ENCODE measurements at regions not wholly inside any gene's neighbourhood (a gene's known extent, or its start where the extent isn't known, plus 50 kb on each side); places are given as distances from the start of the nearest gene placed in this dataset.

DNA sequence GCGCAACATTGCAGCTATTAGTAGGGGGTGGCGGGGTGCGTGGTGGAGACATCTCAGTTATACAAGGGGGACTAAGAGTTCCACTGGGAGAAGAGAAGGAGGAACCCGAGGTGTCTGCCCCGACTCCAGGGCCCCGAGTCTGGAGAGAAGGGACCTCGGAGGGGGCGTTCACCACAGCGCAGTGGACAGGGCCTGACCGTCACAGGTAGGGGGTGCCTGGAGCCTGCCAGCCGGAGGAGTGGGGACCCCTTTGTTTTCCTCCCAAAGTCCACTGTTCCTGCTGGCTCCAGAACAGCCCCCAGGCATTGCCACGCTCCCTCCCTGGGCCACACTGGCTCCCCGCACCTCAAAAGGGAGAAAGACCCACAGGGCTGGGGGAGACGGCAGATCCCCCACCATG lies 175.9 kb upstream of the TNRC6C start:
- TF ChIP-seq, protein P1, sequence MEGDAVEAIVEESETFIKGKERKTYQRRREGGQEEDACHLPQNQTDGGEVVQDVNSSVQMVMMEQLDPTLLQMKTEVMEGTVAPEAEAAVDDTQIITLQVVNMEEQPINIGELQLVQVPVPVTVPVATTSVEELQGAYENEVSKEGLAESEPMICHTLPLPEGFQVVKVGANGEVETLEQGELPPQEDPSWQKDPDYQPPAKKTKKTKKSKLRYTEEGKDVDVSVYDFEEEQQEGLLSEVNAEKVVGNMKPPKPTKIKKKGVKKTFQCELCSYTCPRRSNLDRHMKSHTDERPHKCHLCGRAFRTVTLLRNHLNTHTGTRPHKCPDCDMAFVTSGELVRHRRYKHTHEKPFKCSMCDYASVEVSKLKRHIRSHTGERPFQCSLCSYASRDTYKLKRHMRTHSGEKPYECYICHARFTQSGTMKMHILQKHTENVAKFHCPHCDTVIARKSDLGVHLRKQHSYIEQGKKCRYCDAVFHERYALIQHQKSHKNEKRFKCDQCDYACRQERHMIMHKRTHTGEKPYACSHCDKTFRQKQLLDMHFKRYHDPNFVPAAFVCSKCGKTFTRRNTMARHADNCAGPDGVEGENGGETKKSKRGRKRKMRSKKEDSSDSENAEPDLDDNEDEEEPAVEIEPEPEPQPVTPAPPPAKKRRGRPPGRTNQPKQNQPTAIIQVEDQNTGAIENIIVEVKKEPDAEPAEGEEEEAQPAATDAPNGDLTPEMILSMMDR (IDR thresholded peaks at IDR 0.05; ENCODE audit: extremely low read depth, insufficient read depth, missing control alignments), result no peak
- DNase-seq (ENCODE audit: low spot score), result no peak
- in situ Hi-C loops (cut with MboI; ENCODE audit: low pct_unique_long_range_greater_than_20kb, low sequenced_read_pairs, unreplicated experiment), result no loop called here

DNA sequence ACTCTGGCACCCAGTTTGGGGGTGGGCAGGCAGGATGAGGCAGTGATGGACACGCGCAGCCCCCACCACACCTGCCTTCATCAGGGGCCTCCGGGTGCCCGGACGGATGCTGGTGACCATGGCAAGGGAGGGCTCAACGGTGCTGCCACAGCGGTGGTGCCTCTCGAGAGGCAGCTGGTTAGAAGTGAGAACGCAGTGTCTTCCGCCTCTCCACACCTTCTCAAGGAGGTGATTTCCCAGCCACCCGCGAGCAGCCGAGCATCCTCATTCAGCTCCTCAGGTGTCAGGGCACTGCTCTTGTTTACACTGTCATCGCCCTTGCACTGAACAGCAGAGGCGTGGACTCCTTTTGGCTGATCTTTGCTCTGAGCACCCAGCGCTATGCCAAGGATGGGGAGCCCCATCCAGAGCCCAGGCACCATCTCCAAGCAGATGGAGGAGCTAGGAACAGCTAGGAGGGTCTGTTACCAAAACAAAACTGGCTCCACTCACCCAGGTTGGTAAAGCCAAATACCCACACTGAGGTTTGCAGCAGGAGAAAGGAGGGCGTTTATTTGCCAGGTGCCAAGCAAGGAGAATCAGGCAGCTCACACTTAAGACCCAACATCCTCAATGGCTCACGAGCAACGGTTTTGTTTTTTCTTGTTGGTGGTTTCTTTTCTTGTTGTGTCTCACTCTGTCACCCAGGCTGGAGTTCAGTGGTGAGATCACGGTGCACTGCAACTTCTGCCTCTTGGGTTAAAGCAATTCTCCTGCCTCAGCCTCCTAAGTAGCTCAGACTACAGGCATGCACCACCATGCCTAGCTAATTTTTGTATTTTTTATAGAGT lies 174.3 kb upstream of the TNRC6C start:
- TF ChIP-seq, protein P1 (IDR thresholded peaks at IDR 0.05; ENCODE audit: extremely low read depth, insufficient read depth, missing control alignments), result no peak
- peak; percentile 42 for DNase-seq (ENCODE audit: low spot score)
- in situ Hi-C loops (cut with MboI; ENCODE audit: low pct_unique_long_range_greater_than_20kb, low sequenced_read_pairs, unreplicated experiment), result no loop called here

DNA sequence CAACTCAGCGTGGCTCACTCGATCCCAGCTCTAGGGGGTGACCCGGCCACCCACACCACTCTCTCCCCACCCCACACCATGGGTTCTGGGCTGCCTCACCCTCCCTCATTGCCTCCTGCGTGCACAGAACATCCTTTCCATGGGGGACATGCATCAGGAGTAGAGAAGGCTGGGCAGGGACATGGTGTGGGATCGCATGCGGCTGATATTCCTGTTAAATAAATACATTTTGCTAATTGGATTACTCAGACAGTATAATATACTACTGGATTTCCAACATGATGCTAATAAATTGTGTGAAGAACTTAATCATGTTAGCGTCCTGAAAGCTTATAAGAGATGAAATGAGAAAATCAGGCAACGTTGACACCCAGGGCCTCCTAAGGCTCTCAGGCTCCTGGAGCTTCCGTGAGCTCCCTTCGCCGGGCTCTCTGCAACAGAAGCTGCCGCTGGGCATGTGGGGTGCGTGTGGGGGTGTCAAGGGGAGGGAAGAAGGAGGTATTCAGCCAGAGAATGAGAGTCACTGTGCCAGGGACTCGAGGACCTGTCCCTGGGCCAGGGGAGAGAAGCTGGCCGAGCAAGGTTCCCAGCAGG lies 173.1 kb upstream of the TNRC6C start:
- in situ Hi-C loops (cut with MboI; ENCODE audit: low pct_unique_long_range_greater_than_20kb, low sequenced_read_pairs, unreplicated experiment), result no loop called here
- TF ChIP-seq, protein P1 (IDR thresholded peaks at IDR 0.05; ENCODE audit: extremely low read depth, insufficient read depth, missing control alignments), result no peak
- DNase-seq (ENCODE audit: low spot score), result no peak

DNA sequence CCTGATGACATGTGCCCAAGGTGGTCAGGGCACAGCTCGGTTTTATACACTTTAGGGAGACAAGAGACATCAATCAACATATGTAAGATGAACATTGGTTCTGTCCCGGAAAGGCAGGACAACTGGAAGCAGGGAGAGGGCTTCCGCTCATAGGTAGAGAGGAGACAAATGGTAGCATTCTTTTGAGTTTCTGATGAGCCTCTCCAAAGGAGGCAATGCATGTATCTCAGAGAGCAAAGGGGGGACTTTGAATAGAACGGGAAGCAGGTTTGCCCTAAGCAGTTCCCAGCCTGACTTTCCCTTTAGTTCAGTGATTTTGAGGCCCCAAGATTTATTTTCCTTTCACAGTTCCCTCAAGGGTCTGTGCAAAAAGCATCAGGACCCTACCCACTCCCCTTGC lies 172.4 kb upstream of the TNRC6C start:
- TF ChIP-seq, protein P1 (IDR thresholded peaks at IDR 0.05; ENCODE audit: extremely low read depth, insufficient read depth, missing control alignments), result no peak
- DNase-seq (ENCODE audit: low spot score), result no peak
- in situ Hi-C loops (cut with MboI; ENCODE audit: low pct_unique_long_range_greater_than_20kb, low sequenced_read_pairs, unreplicated experiment), result no loop called here

DNA sequence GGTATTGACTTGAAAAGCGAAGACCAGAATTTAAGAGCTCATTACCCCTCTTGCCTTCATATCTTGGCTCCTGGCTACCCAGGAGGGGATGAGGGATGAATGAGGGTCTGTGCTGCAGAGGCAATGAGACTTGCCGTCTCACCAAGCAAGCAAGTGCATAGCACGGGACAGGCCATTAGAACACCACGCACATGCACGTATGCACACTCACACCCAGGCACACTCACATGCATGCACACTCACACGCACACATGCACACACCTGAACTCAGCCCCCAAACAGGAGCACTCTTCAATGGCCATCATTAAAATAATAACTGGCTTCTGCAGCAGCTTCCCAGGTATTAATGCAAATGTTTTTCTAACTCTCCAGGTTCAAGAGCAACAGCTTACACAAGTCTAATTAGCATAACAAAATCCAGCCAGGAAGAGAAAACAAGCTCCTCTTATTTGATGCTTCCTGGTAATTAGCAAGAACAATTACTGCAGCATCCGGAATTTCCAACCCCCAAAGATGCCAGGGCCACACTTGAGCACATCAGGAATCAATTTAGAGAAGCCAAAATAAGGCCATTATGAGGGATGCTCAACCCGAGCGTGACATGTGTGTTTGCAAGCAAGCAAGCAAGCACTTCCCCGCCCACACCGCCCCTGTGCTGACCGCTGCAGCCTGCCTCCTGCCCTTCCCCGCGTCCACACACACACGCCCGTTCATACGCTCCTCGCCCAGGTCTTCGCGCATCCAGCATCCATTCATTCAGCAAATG lies 171.6 kb upstream of the TNRC6C start:
- in situ Hi-C loops (cut with MboI; ENCODE audit: low pct_unique_long_range_greater_than_20kb, low sequenced_read_pairs, unreplicated experiment), result no loop called here
- no peak for DNase-seq (ENCODE audit: low spot score)
- TF ChIP-seq, protein P1 (IDR thresholded peaks at IDR 0.05; ENCODE audit: extremely low read depth, insufficient read depth, missing control alignments), result no peak

DNA sequence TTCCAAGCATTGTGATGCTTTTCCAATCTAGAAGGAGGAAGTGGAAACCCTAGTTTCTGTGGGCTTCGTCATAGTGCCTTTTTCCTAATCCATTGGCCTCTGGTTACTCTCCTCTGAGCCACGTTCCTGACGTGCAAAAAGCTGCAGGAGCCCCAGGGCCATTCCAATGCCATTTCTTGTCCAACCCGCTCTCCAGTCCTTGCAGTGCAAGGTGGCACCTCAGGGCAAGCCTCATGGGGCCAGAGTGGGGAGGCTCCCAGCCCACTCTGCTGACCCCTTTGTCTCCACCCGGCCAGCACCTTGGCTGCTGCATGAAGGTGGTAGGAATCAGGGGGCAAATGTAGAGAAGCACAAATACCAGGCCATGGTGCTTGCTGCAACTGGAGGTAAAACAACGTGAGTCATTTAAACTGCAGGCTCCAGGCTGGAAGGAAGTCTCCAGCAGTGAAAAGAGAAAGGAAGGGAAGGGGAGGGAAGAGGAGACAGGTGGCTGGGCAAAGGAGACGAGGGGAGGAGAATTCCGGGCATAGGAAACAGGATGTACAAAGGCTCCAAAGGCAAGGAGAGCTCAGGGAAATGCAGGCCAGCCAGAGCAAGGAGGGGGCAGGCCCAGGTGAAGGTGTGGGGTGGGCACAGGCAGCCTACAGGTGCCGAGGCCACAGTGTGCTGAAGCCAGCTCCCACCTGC lies 168.2 kb upstream of the TNRC6C start:
- TF ChIP-seq, protein P1 (IDR thresholded peaks at IDR 0.05; ENCODE audit: extremely low read depth, insufficient read depth, missing control alignments), result no peak
- no peak for DNase-seq (ENCODE audit: low spot score)
- in situ Hi-C loops (cut with MboI; ENCODE audit: low pct_unique_long_range_greater_than_20kb, low sequenced_read_pairs, unreplicated experiment), result no loop called here

Measured in GM13977 (cell line).